T-helper 1 cell treated with Interleukin-12 subunit alpha and Interleukin-12 subunit beta and Interleukin-4 antibody, amounts not matched to agents 30 ng/mL and 1 ng/mL, for 36 hours (primary cell): ENCODE measurements at regions not wholly inside any gene's neighbourhood (a gene's known extent, or its start where the extent isn't known, plus 50 kb on each side); places are given as distances from the start of the nearest gene placed in this dataset.
"Not testable (repeated sequence)": the region's sequence is repeated elsewhere in the genome, so short reads cannot be mapped to it uniquely, and the experiment has no call there.

Experiments
- intact Hi-C: fragments of 100-400 bp; cut with micrococcal nuclease; formaldehyde crosslinking; loops from one replicate; pipeline ENCODE4 v1.15.1; 2024

GRCh38 chr6:168913866-168914469, 339.7 kb downstream of the THBS2 start:
- intact Hi-C loops = no loop called here

DNA sequence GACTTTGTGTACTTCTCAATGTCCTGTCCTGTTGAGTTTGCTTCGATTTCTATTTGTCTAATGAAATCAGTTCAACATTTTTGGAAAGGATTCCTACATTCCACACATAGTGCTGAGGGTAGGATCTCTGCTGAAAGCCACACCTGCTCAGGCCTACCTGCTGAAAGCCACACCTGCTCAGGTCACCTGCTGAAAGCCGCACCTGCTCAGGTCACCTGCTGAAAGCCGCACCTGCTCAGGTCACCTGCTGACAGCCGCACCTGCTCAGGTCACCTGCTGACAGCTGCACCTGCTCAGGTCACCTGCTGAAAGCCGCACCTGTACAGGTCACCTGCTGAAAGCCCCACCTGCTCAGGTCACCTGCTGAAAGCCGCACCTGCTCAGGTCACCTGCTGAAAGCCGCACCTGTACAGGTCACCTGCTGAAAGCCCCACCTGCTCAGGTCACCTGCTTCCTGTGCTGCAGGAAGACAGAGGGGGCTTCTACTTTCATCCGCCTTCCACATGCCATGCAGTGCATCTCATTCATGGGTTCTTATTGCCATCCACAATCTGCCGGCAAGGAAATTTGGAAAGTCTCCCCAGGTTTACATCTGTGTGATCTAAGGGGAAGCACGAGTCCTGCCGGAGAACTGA, 340.3 kb downstream of the THBS2 start:
- intact Hi-C loops = not testable (repeated sequence)

DNA sequence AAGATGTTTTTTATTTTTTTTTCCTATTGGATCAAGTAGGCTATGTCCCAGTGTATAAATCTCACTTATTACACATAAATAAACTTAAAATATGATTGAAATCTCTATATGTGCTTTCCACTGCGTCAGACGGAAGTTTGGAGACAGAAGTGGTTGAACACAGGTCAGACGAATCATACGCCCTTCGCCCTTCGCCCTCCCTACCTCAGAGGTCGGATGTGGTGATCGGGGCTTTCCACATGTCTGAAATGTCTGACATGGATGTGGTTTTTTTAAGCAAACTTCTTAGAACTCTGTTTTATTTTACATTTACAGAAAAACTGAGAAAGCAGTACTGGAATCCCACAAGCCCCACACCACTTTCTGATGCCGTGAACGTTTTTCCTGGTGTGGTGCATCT, 344.4 kb downstream of the THBS2 start:
- intact Hi-C loops = no loop called here

GRCh38 chr6:168908887-168909286, 344.8 kb downstream of the THBS2 start:
- intact Hi-C loops = no loop called here

- intact Hi-C loops = no loop called here
These were observed 345.5 kb downstream of the THBS2 start for GRCh38 chr6:168908166-168908565.

DNA sequence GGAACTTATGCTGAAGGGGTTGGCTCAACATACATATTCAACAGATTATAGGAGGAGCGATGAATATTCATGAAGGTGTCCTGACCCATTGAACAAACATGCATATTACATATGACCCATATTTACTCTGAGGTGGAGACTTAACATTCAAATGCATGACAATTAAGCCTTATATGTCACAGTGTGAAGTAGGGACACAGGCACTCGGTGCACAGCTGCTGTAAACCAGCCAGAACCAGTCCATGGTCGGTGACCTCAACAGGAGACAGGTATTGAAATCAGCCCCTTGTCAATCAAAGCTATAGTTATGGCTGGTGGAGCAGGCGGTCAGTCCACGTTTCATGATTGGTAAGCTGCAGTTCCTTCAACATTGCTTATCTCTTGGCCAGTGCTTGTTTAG, 347.3 kb downstream of the THBS2 start:
- intact Hi-C loops = no loop called here

DNA sequence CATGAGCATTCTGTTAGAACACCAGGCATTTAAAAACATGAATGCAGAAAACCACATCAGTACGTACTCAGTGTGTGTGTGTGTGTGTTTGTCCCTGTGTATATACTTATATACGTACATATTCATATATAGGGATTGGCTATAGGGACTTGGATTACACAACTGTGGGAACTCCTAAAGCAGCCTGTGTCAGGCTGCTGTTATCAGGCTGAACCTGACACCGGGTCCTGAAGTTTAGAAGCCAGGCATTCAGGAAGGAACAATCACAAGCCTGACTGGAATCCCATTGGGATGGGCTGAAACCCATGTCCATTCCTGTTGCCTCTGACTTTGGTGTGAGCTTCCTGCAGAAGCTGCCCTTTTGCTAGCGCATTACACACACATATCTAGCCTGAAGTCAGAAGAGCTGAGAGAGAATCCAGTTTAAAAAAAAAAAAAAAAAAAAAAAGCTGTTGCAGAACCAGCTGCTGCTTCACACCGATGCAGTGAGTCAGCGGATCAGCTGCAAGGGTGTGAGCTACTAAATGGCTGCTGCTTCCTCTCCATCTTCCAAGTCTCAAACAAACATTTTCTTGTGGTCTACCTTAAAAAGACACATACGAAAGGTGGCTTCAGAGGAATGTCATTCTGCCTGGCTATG, 348.1 kb downstream of the THBS2 start:
- intact Hi-C loops = no loop called here

- intact Hi-C loops = no loop called here
These were observed 349.9 kb downstream of the THBS2 start for GRCh38 chr6:168903613-168904345.

GRCh38 chr6:168902075-168902474, 351.6 kb downstream of the THBS2 start:
- intact Hi-C loops = no loop called here

GRCh38 chr6:168901076-168901475, 352.6 kb downstream of the THBS2 start:
- intact Hi-C loops = no loop called here

DNA sequence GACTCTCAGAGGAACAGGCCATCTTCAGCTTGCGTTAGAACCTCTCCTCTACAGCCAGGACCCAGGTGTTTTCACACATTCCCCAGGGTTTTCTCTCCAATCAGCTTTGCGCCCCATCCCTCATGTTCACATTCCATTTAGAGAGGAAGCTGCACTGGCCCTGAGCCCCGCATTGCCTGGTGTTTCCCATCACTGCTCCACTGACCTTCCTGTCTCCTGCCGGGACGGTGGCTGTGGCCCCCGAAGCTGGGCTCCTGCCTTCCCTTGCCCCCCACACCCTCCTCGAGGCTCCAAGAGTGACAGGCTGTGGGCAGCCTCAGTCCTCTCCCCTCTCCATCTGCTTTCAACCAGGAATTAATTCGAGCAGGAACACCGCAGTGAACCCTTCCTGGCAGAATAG, 357.3 kb downstream of the THBS2 start:
- intact Hi-C loops = loop anchor here (10.0 kb wide), 1 partner anchor 758 kb away; no protein-coding TSS in a partner anchor

GRCh38 chr6:168895102-168895812, 358.4 kb downstream of the THBS2 start:
- intact Hi-C loops = loop anchor here (1.0 to 10.0 kb wide), 8 partner anchors 11 to 1635 kb away; partner anchors contain the start of genes C6orf120, DYNLT2, ERMARD and WDR27

DNA sequence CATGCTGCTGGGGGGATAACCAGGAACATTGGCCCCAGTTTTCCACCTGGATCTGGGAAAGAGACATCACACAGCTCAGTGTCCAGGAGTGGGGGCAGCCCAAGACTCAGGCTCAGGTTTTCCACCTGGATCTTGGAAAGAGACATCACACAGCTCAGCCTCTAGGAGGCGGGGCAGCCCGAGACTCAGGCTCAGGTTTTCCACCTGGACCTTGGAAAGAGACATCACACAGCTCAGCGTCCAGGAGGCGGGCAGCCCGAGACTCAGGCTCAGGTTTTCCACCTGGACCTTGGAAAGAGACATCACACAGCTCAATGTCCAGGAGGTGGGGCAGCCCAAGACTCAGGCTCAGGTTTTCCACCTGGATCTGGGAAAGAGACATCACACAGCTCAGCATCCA, 361.6 kb downstream of the THBS2 start:
- intact Hi-C loops = loop anchor here (10.0 kb wide), 1 partner anchor 763 kb away; no protein-coding TSS in a partner anchor

- intact Hi-C loops = loop anchor here (10.0 kb wide), 1 partner anchor 764 kb away; no protein-coding TSS in a partner anchor
These were observed 362.7 kb downstream of the THBS2 start for GRCh38 chr6:168890981-168891365.

DNA sequence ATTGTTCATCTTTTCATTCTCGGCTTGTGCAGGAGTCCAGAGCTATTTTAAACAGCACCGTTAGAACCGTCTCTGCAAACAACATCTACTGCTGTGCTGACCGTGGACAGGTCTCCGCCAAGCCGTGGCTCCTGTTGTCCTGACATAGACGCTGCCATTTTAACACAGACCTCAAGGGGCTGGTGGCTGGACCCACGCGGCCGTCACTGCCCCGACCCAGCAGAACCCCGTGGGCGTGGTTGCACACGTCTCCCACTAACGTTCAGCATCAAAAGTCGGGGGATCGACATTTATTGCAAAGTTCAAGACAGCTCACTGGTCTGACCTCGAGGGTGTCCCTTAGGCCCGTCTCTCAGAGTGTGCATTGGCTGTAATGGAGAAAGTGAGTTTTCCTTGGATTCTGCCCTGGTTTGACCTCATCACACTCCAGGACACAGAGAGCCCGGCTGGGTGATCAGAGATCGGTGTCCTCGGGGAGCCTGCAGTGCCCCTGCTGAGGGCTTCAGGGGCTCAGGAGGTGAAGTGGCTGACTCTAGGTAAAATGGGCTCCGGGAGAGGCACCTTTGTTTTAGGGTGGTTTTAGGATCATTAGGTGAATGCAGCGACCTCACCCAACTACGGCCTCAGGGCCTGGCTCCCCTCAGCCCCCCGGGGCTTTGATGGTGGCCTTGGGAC, 363.2 kb downstream of the THBS2 start:
- intact Hi-C loops = loop anchor here (10.0 kb wide), 1 partner anchor 764 kb away; no protein-coding TSS in a partner anchor

- intact Hi-C loops = no loop called here
These were observed 364.8 kb downstream of the THBS2 start for GRCh38 chr6:168888786-168889345.

- intact Hi-C loops = no loop called here
These were observed 365.5 kb downstream of the THBS2 start for GRCh38 chr6:168888102-168888501.

DNA sequence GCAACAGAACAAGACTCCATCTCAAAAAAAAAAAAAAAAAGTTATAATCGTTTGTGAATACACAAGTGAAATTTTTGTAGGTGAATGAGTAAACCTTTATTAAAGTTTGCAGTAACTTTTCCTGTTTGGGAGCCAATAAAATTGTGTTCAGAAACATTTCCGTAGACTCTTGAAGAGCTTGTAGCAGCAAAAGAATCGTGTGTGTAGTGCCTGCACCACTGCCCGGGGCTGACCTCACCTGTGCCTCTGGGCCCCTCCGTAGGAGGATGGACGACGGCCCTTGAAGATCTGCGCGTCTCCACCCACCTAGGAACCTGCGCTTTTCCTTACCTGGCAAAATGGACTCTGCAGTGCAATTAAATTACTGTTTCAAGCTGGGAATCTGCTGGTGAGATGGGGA, 366.0 kb downstream of the THBS2 start:
- intact Hi-C loops = no loop called here

DNA sequence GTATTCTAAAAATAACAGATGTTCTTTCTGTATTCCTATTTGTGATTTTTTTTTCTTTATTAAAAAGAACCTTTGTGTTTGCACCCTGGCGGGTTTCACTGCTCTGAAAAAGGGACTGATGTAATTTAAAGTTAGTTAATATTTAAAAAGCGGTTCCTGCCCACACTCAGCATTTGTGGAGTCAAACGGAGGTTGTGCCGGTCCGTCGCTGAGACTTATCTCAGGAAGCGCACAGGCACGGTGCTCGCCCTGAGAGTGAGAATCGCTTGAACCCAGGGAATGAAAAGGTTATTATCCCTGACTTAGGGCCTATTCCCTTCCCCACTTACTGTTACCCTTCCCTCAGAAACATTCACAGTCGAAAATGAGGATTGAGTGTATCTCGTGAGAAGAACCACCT, 366.7 kb downstream of the THBS2 start:
- intact Hi-C loops = no loop called here
